ENCODE measurements at regions not wholly inside any gene's neighbourhood (a gene's known extent, or its start where the extent isn't known, plus 50 kb on each side); places are given as distances from the start of the nearest gene placed in this dataset.

- no peaks in the 10 kb centered on the region for H3K4me1 ChIP-seq (ENCODE audit: insufficient read depth, low read length, poor library complexity, severe bottlenecking)
- no TSS peak for BruUV-seq (replicated peaks)
- no peak for DNase-seq (ENCODE audit: low spot score)
- no peak overlapping the region for H2AFZ ChIP-seq (ENCODE audit: low read length)
- H3K79me2 ChIP-seq (ENCODE audit: insufficient read depth, low read depth, low read length): no peaks in the 10 kb centered on the region
- intact Hi-C loops (cut with micrococcal nuclease; ENCODE audit: unreplicated experiment): no loop called here
- H3K27ac ChIP-seq (ENCODE audit: low read depth, low read length, poor library complexity, severe bottlenecking): no peak overlapping the region
- no peaks in the 10 kb centered on the region for H3K9me2 ChIP-seq (ENCODE audit: insufficient read depth, low read length)
- no peaks in the 10 kb centered on the region for H4K20me1 ChIP-seq (ENCODE audit: insufficient read depth, low read length)
- H3K4me3 ChIP-seq (ENCODE audit: low read depth, low read length, poor library complexity, severe bottlenecking): no peak overlapping the region
- H3K36me3 ChIP-seq (ENCODE audit: insufficient read depth, low read length): no peaks in the 10 kb centered on the region
- H3K9me3 ChIP-seq (ENCODE audit: low read length): no peaks in the 10 kb centered on the region
- H3K4me2 ChIP-seq (ENCODE audit: low read length): no peak overlapping the region
- POLR2A ChIA-PET: interaction anchor here (0.5 to 1.0 kb wide), 4 partner anchors 12 to 1056 kb away, joined by 3 to 4 read pairs (median 4); no protein-coding TSS in a partner anchor
- CTCF ChIA-PET (ENCODE audit: unreplicated experiment): no interaction called here
- no peak for TF ChIP-seq EZH2phosphoT487 (IDR thresholded peaks at IDR 0.05; ENCODE audit: borderline replicate concordance, low read depth, low read length)
- no peak for TF ChIP-seq CTCF (conservative IDR thresholded peaks at IDR 0.05; ENCODE audit: low read length)
Measured at GRCh38 chr4:124212815-124213630, 499.5 kb downstream of the ANKRD50 start.

GRCh38 chr4:124219389-124219788 is 493.1 kb downstream of the ANKRD50 start:
- TF ChIP-seq EZH2phosphoT487 (IDR thresholded peaks at IDR 0.05; ENCODE audit: borderline replicate concordance, low read depth, low read length) (no peak), CTCF (conservative IDR thresholded peaks at IDR 0.05; ENCODE audit: low read length) (no peak)
- Histone ChIP-seq H3K4me3 (ENCODE audit: low read depth, low read length, poor library complexity, severe bottlenecking) (no peak overlapping the region), H3K27ac (ENCODE audit: low read depth, low read length, poor library complexity, severe bottlenecking) (no peak overlapping the region), H2AFZ (ENCODE audit: low read length) (no peak overlapping the region), H3K4me1 (ENCODE audit: insufficient read depth, low read length, poor library complexity, severe bottlenecking) (no peaks in the 10 kb centered on the region), H3K79me2 (ENCODE audit: insufficient read depth, low read depth, low read length) (no peaks in the 10 kb centered on the region), H4K20me1 (ENCODE audit: insufficient read depth, low read length) (no peaks in the 10 kb centered on the region), H3K4me2 (ENCODE audit: low read length) (no peak overlapping the region), H3K9me2 (ENCODE audit: insufficient read depth, low read length) (no peaks in the 10 kb centered on the region), H3K36me3 (ENCODE audit: insufficient read depth, low read length) (no peaks in the 10 kb centered on the region), H3K9me3 (ENCODE audit: low read length) (no peaks in the 10 kb centered on the region)
- CTCF ChIA-PET (ENCODE audit: unreplicated experiment): no interaction called here
- no peak for DNase-seq (ENCODE audit: low spot score)
- POLR2A ChIA-PET: interaction anchor here (0.9 to 1.0 kb wide), 2 partner anchors 38 to 253 kb away, joined by 3 read pairs; no protein-coding TSS in a partner anchor
- no TSS peak for BruUV-seq (replicated peaks)
- intact Hi-C loops (cut with micrococcal nuclease; ENCODE audit: unreplicated experiment): no loop called here

- DNase-seq (ENCODE audit: low spot score): no peak
- H3K4me2 ChIP-seq (ENCODE audit: low read length): no peak overlapping the region
- H3K9me3 ChIP-seq (ENCODE audit: low read length): no peaks in the 10 kb centered on the region
- ChIA-PET CTCF (ENCODE audit: unreplicated experiment) (no interaction called here), POLR2A (interaction anchor here (1.3 kb wide), 1 partner anchor 16 kb away, joined by 3 read pairs; no protein-coding TSS in a partner anchor)
- TF ChIP-seq CTCF (conservative IDR thresholded peaks at IDR 0.05; ENCODE audit: low read length) (no peak), EZH2phosphoT487 (IDR thresholded peaks at IDR 0.05; ENCODE audit: borderline replicate concordance, low read depth, low read length) (no peak)
- no peaks in the 10 kb centered on the region for H3K9me2 ChIP-seq (ENCODE audit: insufficient read depth, low read length)
- no peaks in the 10 kb centered on the region for H4K20me1 ChIP-seq (ENCODE audit: insufficient read depth, low read length)
- H3K27ac ChIP-seq (ENCODE audit: low read depth, low read length, poor library complexity, severe bottlenecking): no peak overlapping the region
- H3K79me2 ChIP-seq (ENCODE audit: insufficient read depth, low read depth, low read length): no peaks in the 10 kb centered on the region
- intact Hi-C loops (cut with micrococcal nuclease; ENCODE audit: unreplicated experiment): no loop called here
- H3K4me1 ChIP-seq (ENCODE audit: insufficient read depth, low read length, poor library complexity, severe bottlenecking): no peaks in the 10 kb centered on the region
- no peak overlapping the region for H2AFZ ChIP-seq (ENCODE audit: low read length)
- H3K4me3 ChIP-seq (ENCODE audit: low read depth, low read length, poor library complexity, severe bottlenecking): no peak overlapping the region
- H3K36me3 ChIP-seq (ENCODE audit: insufficient read depth, low read length): no peaks in the 10 kb centered on the region
- BruUV-seq (replicated peaks): no TSS peak
Measured at GRCh38 chr4:124224256-124224655, 488.3 kb downstream of the ANKRD50 start.

All from OCI-LY7 (cell line).